ENCODE measurements at regions not wholly inside any gene's neighbourhood (a gene's known extent, or its start where the extent isn't known, plus 50 kb on each side); places are given as distances from the start of the nearest gene placed in this dataset.

GRCh38 chr6:156583083-156583482 lies 194.1 kb upstream of the ARID1B start:
- TF ChIP-seq, protein P1, sequence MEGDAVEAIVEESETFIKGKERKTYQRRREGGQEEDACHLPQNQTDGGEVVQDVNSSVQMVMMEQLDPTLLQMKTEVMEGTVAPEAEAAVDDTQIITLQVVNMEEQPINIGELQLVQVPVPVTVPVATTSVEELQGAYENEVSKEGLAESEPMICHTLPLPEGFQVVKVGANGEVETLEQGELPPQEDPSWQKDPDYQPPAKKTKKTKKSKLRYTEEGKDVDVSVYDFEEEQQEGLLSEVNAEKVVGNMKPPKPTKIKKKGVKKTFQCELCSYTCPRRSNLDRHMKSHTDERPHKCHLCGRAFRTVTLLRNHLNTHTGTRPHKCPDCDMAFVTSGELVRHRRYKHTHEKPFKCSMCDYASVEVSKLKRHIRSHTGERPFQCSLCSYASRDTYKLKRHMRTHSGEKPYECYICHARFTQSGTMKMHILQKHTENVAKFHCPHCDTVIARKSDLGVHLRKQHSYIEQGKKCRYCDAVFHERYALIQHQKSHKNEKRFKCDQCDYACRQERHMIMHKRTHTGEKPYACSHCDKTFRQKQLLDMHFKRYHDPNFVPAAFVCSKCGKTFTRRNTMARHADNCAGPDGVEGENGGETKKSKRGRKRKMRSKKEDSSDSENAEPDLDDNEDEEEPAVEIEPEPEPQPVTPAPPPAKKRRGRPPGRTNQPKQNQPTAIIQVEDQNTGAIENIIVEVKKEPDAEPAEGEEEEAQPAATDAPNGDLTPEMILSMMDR (IDR thresholded peaks at IDR 0.05; ENCODE audit: control insufficient read depth, extremely low read depth, insufficient read depth): no peak

GRCh38 chr6:156582509-156582992 lies 194.6 kb upstream of the ARID1B start:
- H3K4me3 ChIP-seq (ENCODE audit: low read depth, low read length): no peak overlapping the region
- DNase-seq (ENCODE audit: low read depth): no peak
- TF ChIP-seq, protein P1 (IDR thresholded peaks at IDR 0.05; ENCODE audit: control insufficient read depth, extremely low read depth, insufficient read depth): no peak

More at GRCh38 chr6:156583083-156583482, 194.1 kb upstream of the ARID1B start:
- no peak overlapping the region for H3K4me3 ChIP-seq (ENCODE audit: low read depth, low read length)
- no peak for DNase-seq (ENCODE audit: low read depth)

GRCh38 chr6:156579564-156579963 lies 197.6 kb upstream of the ARID1B start:
- no peak for DNase-seq (ENCODE audit: low read depth)
- TF ChIP-seq, protein P1 (IDR thresholded peaks at IDR 0.05; ENCODE audit: control insufficient read depth, extremely low read depth, insufficient read depth): no peak

GRCh38 chr6:156577749-156578148 lies 199.4 kb upstream of the ARID1B start:
- TF ChIP-seq, protein P1 (IDR thresholded peaks at IDR 0.05; ENCODE audit: control insufficient read depth, extremely low read depth, insufficient read depth): no peak
- no peak overlapping the region for H3K4me3 ChIP-seq (ENCODE audit: low read depth, low read length)
- no peak for DNase-seq (ENCODE audit: low read depth)

More at GRCh38 chr6:156579564-156579963, 197.6 kb upstream of the ARID1B start:
- H3K4me3 ChIP-seq (ENCODE audit: low read depth, low read length): no peak overlapping the region

GRCh38 chr6:156575361-156575760 lies 201.8 kb upstream of the ARID1B start:
- TF ChIP-seq, protein P1 (IDR thresholded peaks at IDR 0.05; ENCODE audit: control insufficient read depth, extremely low read depth, insufficient read depth): no peak
- no peak for DNase-seq (ENCODE audit: low read depth)
- no peak overlapping the region for H3K4me3 ChIP-seq (ENCODE audit: low read depth, low read length)

DNA sequence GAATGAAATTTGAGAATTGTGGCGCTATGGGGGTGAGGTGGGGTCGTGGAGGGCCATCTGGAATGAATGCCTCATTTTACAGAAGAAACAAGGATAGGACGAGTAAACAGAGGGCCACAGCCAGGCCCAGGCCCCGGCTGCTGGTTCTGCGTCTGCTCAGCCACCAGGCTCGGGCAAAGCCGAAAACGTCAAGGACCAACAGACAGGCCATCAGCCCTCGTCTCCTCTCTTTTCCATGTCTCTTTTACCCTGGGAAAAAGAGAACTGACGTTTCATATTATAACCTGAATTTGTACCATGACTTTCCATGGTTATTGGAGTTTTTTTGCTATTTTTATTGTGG lies 212.4 kb upstream of the ARID1B start:
- no peak for DNase-seq (ENCODE audit: low read depth)
- H3K4me3 ChIP-seq (ENCODE audit: low read depth, low read length): no peak overlapping the region
- TF ChIP-seq, protein P1 (IDR thresholded peaks at IDR 0.05; ENCODE audit: control insufficient read depth, extremely low read depth, insufficient read depth): no peak

- TF ChIP-seq, protein P1 (IDR thresholded peaks at IDR 0.05; ENCODE audit: control insufficient read depth, extremely low read depth, insufficient read depth): peak; percentile 91
- DNase-seq (ENCODE audit: low read depth): no peak
- H3K4me3 ChIP-seq (ENCODE audit: low read depth, low read length): no peak overlapping the region
Observed at GRCh38 chr6:156564127-156564806, 212.9 kb upstream of the ARID1B start.

Measured in LNCaP clone FGC (cell line).